ENCODE measurements at regions not wholly inside any gene's neighbourhood (a gene's known extent, or its start where the extent isn't known, plus 50 kb on each side); places are given as distances from the start of the nearest gene placed in this dataset.
"Not testable (repeated sequence)": the region's sequence is repeated elsewhere in the genome, so short reads cannot be mapped to it uniquely, and the experiment has no call there.

DNA sequence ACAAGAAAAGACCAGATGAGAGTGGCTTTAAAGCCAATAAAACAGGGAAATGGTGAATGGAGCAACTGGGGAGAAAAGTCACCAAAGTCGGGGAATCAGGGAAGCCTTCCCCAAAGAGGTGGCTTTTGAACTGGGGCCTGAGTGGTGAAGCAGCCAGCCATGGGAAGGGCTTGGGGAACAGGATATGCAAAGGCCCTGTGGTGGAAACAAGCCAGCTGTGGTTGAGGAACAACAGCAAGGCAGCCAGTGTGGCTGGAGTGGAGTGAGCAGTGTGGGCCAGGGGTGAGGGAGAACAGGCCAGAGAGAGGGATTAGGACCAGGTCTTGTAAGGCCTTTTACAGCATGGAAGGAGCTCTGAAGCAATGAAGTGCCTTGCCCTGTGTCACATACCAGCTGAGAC is 51.0 kb upstream of the ROPN1B start:
- DNase-seq, result not testable (repeated sequence)

DNA sequence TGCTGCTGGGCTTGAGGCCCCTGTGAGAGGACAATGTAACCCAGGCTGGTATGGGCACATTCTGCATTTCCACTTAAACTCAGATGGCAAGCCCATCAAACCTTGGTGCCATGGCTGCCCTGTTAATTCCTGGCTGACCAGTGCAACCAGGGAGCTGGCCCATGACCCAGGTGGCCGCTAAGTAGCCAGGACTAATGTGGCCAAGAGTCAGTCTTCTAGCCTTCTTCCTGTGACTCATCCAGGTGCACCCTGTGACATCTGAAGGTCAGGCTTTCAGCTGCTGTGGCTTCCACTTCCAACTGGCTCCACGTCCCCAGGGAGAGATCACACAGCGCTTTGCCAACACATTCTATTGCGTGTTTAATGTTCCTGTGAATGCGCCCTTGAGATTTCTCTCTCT is 50.5 kb upstream of the ROPN1B start:
- not testable (repeated sequence) for DNase-seq

- not testable (repeated sequence) for DNase-seq
Observed at GRCh38 chr3:125918866-125919265, 50.1 kb upstream of the ROPN1B start.
